H9 (cell line): ENCODE measurements at regions not wholly inside any gene's neighbourhood (a gene's known extent, or its start where the extent isn't known, plus 50 kb on each side); places are given as distances from the start of the nearest gene placed in this dataset.

Source experiments
- DNase-seq: peaks from one replicate; pipeline ENCODE4 v3.0.0-alpha.2; 2017
- H2AFZ ChIP-seq: one replicate; pipeline ENCODE4 v1.6.1; 2013; ENCODE audit warnings: mild to moderate bottlenecking, low read length, control low read depth, moderate library complexity
- H2AK5ac ChIP-seq: 2 replicates; pipeline ENCODE4 v1.6.1; 2013; ENCODE audit warnings: low read length, control low read depth, mixed read lengths; ENCODE audit not compliant: insufficient read length
- H2BK120ac ChIP-seq: one replicate; pipeline ENCODE4 v1.6.1; 2013; ENCODE audit warnings: low read depth, mild to moderate bottlenecking, low read length, control low read depth, inconsistent platforms; ENCODE audit not compliant: poor library complexity, severe bottlenecking
- H2BK12ac ChIP-seq: 2 replicates; pipeline ENCODE4 v1.6.1; 2013; ENCODE audit warnings: low read length, control low read depth, mixed read lengths, low read depth; ENCODE audit not compliant: insufficient read length
- H2BK15ac ChIP-seq: 2 replicates; pipeline ENCODE4 v1.6.1; 2013; ENCODE audit warnings: low read depth, low read length, control low read depth
- H2BK20ac ChIP-seq: one replicate; pipeline ENCODE4 v1.6.1; 2013; ENCODE audit warnings: low read depth, mild to moderate bottlenecking, low read length, control low read depth, inconsistent platforms; ENCODE audit not compliant: poor library complexity, severe bottlenecking
- H2BK5ac ChIP-seq: 2 replicates; pipeline ENCODE4 v1.6.1; 2013; ENCODE audit warnings: low read length, control low read depth, mixed read lengths; ENCODE audit not compliant: insufficient read length
- H3K14ac ChIP-seq: 2 replicates; pipeline ENCODE4 v1.6.1; 2013; ENCODE audit warnings: low read length, control low read depth; ENCODE audit not compliant: insufficient read depth
- H3K18ac ChIP-seq: 2 replicates; pipeline ENCODE4 v1.6.1; 2013; ENCODE audit warnings: low read depth, mild to moderate bottlenecking, mixed read lengths, low read length, control low read depth; ENCODE audit not compliant: insufficient read length
- H3K23ac ChIP-seq: 2 replicates; pipeline ENCODE4 v1.6.1; 2013; ENCODE audit warnings: low read length, control low read depth, mixed read lengths, low read depth; ENCODE audit not compliant: insufficient read length
- H3K23me2 ChIP-seq: 2 replicates; pipeline ENCODE4 v1.6.1; 2013; ENCODE audit warnings: low read depth, mild to moderate bottlenecking, mixed read lengths, low read length, control low read depth; ENCODE audit not compliant: insufficient read length, poor library complexity, severe bottlenecking
- H3K27ac ChIP-seq: 2 replicates; pipeline ENCODE4 v1.5.1; 2013; ENCODE audit warnings: low read length, control low read depth, mixed read lengths, low read depth; ENCODE audit not compliant: insufficient read length
- H3K27me3 ChIP-seq: 2 replicates; pipeline ENCODE4 v1.6.1; 2013; ENCODE audit warnings: low read length, control low read depth, inconsistent platforms; ENCODE audit not compliant: insufficient read depth
- H3K4ac ChIP-seq: 2 replicates; pipeline ENCODE4 v1.6.1; 2013; ENCODE audit warnings: low read depth, mild to moderate bottlenecking, control low read depth, inconsistent platforms, low read length, moderate library complexity
- H3K4me1 ChIP-seq: 2 replicates; pipeline ENCODE4 v1.6.1; 2013; ENCODE audit warnings: low read length, control low read depth, inconsistent platforms; ENCODE audit not compliant: insufficient read depth
- H3K4me2 ChIP-seq: 2 replicates; pipeline ENCODE4 v1.6.1; 2013; ENCODE audit warnings: low read length, control low read depth, mixed read lengths; ENCODE audit not compliant: insufficient read length, insufficient read depth
- H3K56ac ChIP-seq: 2 replicates; pipeline ENCODE4 v1.6.1; 2013; ENCODE audit warnings: low read depth, mild to moderate bottlenecking, mixed read lengths, low read length, control low read depth; ENCODE audit not compliant: insufficient read length
- H3K79me1 ChIP-seq: 2 replicates; pipeline ENCODE4 v1.6.1; 2013; ENCODE audit warnings: low read depth, mild to moderate bottlenecking, moderate library complexity, low read length, control low read depth, inconsistent platforms; ENCODE audit not compliant: insufficient read depth, poor library complexity, severe bottlenecking
- H3K79me2 ChIP-seq: 2 replicates; pipeline ENCODE4 v1.6.1; 2013; ENCODE audit warnings: low read length, control low read depth, inconsistent platforms; ENCODE audit not compliant: insufficient read depth
- H3K9ac ChIP-seq: 2 replicates; pipeline ENCODE4 v1.6.1; 2013; ENCODE audit warnings: low read length, control low read depth, mixed read lengths; ENCODE audit not compliant: insufficient read length; ENCODE audit errors: extremely low read depth
- H3K9me3 ChIP-seq: one replicate; pipeline ENCODE4 v1.6.1; 2013; ENCODE audit warnings: low read depth, low read length, inconsistent platforms; ENCODE audit not compliant: control insufficient read depth
- H3T11ph ChIP-seq: one replicate; pipeline ENCODE4 v1.6.1; 2013; ENCODE audit warnings: mild to moderate bottlenecking, low read length, control low read depth, inconsistent platforms
- H4K20me1 ChIP-seq: one replicate; pipeline ENCODE4 v1.6.1; 2013; ENCODE audit not compliant: control insufficient read depth, insufficient read length, insufficient read depth
- H4K5ac ChIP-seq: 2 replicates; pipeline ENCODE4 v1.6.1; 2013; ENCODE audit warnings: low read depth, mild to moderate bottlenecking, mixed read lengths, low read length, control low read depth; ENCODE audit not compliant: insufficient read length
- H4K8ac ChIP-seq: replicated peaks from 2 replicates; pipeline ENCODE4 v1.6.1; 2013; ENCODE audit warnings: low read length, control low read depth, mixed read lengths, low read depth; ENCODE audit not compliant: insufficient read length
- H4K91ac ChIP-seq: 2 replicates; pipeline ENCODE4 v1.6.1; 2013; ENCODE audit warnings: low read depth, mild to moderate bottlenecking, moderate library complexity, mixed read lengths, low read length, control low read depth; ENCODE audit not compliant: insufficient read length
- H3K27ac Mint-ChIP-seq, 3 experiments: 2 replicates in 2 of 3; 3 replicates in 1 of 3; pipeline ENCODE4 v1.8.0; 2020 to 2021; ENCODE audit warnings: mixed read lengths in 3 of 3, mild to moderate bottlenecking in 1 of 3, moderate library complexity in 1 of 3
- H3K27me3 Mint-ChIP-seq: 2 replicates; pipeline ENCODE4 v1.8.0; 2021; ENCODE audit warnings: low read depth, mild to moderate bottlenecking, moderate library complexity, mixed read lengths
- H3K36me3 Mint-ChIP-seq, 3 experiments: 2 replicates in 2 of 3; 3 replicates in 1 of 3; pipeline ENCODE4 v1.8.0; 2020 to 2021; ENCODE audit warnings: low read depth in 3 of 3, mixed read lengths in 3 of 3; ENCODE audit not compliant: insufficient read depth in 1 of 3
- H3K4me1 Mint-ChIP-seq, 2 experiments: 2 replicates each; pipeline ENCODE4 v1.8.0; 2020; ENCODE audit warnings: mixed read lengths in 2 of 2
- H3K4me3 Mint-ChIP-seq, 2 experiments: 2 replicates in 1 of 2; 3 replicates in 1 of 2; pipeline ENCODE4 v1.8.0; 2020 to 2021; ENCODE audit warnings: mild to moderate bottlenecking in 2 of 2, mixed read lengths in 2 of 2, moderate library complexity in 1 of 2
- H3K9me3 Mint-ChIP-seq, 2 experiments: 2 replicates in 1 of 2; 3 replicates in 1 of 2; pipeline ENCODE4 v1.8.0; 2020; ENCODE audit warnings: mild to moderate bottlenecking in 2 of 2, mixed read lengths in 2 of 2, moderate library complexity in 1 of 2
- WGBS: extraction: QIAGEN DNeasy Blood & Tissue Kit; methylation state at CpG from one replicate; pipeline ENCODE4 v1.1.7; 2013; ENCODE audit warnings: missing lambda C conversion rate, low lambda C conversion rate, mixed read lengths; ENCODE audit not compliant: insufficient read length; ENCODE audit errors: extremely low coverage; 5-methylcytosine and 5-hydroxymethylcytosine counted together
- TF ChIP-seq, protein P1 (sequence below): fragments of 200-600 bp; sonication (generic); conservative IDR thresholded peaks from 3 replicates; pipeline ENCODE4 v1.8.0; 2021; ENCODE audit warnings: antibody characterized with exemption, mild to moderate bottlenecking

DNA sequence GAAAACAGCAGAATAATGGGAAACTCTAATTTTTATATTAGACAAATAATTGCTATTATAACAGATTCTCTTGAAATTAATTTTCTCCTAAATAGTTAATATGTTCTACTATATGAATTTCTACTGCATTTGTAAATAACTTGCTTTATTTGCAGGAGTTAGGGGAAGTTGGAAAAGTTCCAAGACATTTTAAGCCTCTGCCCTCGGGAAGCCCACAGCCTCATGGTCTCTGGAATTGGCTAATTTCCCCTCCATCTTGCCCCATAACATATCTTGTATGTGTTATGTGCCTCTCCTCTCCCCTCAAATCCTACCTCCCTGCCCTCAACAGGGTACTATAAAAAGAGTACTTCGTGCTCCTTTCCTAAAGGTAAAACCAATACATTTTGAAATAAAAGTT lies 271.4 kb upstream of the NR5A2 start:
- Histone ChIP-seq H3K56ac (no peak overlapping the region), H2AFZ (no peak overlapping the region), H3K79me2 (no peaks in the 10 kb centered on the region), H3T11ph (no peak overlapping the region), H2BK5ac (no peak overlapping the region), H3K79me1 (no peaks in the 10 kb centered on the region), H3K4me2 (no peak overlapping the region), H3K14ac (no peak overlapping the region), H2BK12ac (no peak overlapping the region), H4K8ac (no peak overlapping the region), H3K18ac (no peak overlapping the region), H2BK20ac (no peak overlapping the region), H2BK15ac (no peak overlapping the region), H4K5ac (no peak overlapping the region), H3K9ac (no peak overlapping the region), H3K27ac (no peak overlapping the region), H3K27me3 (no peaks in the 10 kb centered on the region), H3K4me1 (peaks cover 2% of the 10 kb centered on the region; the same call in 1 of the 2 replicates), H4K20me1 (no peaks in the 10 kb centered on the region), H2BK120ac (no peak overlapping the region), H2AK5ac (no peak overlapping the region), H4K91ac (no peak overlapping the region), H3K4ac (no peak overlapping the region), H3K9me3 (no peaks in the 10 kb centered on the region), H3K23me2 (no peaks in the 10 kb centered on the region), H3K23ac (no peak overlapping the region)
- H3K27ac Mint-ChIP-seq = peak overlapping the region in 1 of 3 experiments; percentile 15; a peak in 1 of 7 replicates
- H3K27me3 Mint-ChIP-seq = no peaks in the 10 kb centered on the region
- WGBS = no CpG with 5 or more reads among the region's 2 CpGs
- peaks cover 0 to 4% of the 10 kb centered on the region in 2 experiments; a peak in 3 of 5 replicates for H3K9me3 Mint-ChIP-seq
- DNase-seq = no peak
- peaks cover 0 to 10% (median 0%) of the 10 kb centered on the region in 3 experiments; a peak in 1 of 7 replicates for H3K36me3 Mint-ChIP-seq
- TF ChIP-seq, protein P1, sequence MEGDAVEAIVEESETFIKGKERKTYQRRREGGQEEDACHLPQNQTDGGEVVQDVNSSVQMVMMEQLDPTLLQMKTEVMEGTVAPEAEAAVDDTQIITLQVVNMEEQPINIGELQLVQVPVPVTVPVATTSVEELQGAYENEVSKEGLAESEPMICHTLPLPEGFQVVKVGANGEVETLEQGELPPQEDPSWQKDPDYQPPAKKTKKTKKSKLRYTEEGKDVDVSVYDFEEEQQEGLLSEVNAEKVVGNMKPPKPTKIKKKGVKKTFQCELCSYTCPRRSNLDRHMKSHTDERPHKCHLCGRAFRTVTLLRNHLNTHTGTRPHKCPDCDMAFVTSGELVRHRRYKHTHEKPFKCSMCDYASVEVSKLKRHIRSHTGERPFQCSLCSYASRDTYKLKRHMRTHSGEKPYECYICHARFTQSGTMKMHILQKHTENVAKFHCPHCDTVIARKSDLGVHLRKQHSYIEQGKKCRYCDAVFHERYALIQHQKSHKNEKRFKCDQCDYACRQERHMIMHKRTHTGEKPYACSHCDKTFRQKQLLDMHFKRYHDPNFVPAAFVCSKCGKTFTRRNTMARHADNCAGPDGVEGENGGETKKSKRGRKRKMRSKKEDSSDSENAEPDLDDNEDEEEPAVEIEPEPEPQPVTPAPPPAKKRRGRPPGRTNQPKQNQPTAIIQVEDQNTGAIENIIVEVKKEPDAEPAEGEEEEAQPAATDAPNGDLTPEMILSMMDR = no peak
- no peak overlapping the region for H3K4me3 Mint-ChIP-seq
- peaks cover 0 to 10% of the 10 kb centered on the region in 2 experiments; a peak in 2 of 4 replicates for H3K4me1 Mint-ChIP-seq
